ENCODE measurements at regions not wholly inside any gene's neighbourhood (a gene's known extent, or its start where the extent isn't known, plus 50 kb on each side); places are given as distances from the start of the nearest gene placed in this dataset.
"Not testable (repeated sequence)": the region's sequence is repeated elsewhere in the genome, so short reads cannot be mapped to it uniquely, and the experiment has no call there.

GRCh38 chr5:136622747-136623146 is 257.4 kb upstream of the TRPC7 start:
- no peak for DNase-seq (ENCODE audit: low read depth in 2 of 2)

- no peak for DNase-seq (ENCODE audit: low read depth in 2 of 2)
These were observed 256.4 kb upstream of the TRPC7 start for GRCh38 chr5:136621743-136622142.

GRCh38 chr5:136620621-136621020 is 255.3 kb upstream of the TRPC7 start:
- no peak for DNase-seq (ENCODE audit: low read depth in 2 of 2)

GRCh38 chr5:136620016-136620419 is 254.7 kb upstream of the TRPC7 start:
- no peak for DNase-seq (ENCODE audit: low read depth in 2 of 2)

GRCh38 chr5:136619556-136619955 is 254.2 kb upstream of the TRPC7 start:
- DNase-seq (ENCODE audit: low read depth in 2 of 2) = no peak

- no peak for DNase-seq (ENCODE audit: low read depth in 2 of 2)
These were observed 250.1 kb upstream of the TRPC7 start for GRCh38 chr5:136615251-136616119.

- DNase-seq (ENCODE audit: low read depth in 2 of 2) = no peak
These were observed 247.9 kb upstream of the TRPC7 start for GRCh38 chr5:136613230-136613629.

GRCh38 chr5:136605638-136606037 is 240.3 kb upstream of the TRPC7 start:
- peak in 1 of 2 experiments; percentile 1 for DNase-seq (ENCODE audit: low read depth in 2 of 2)

GRCh38 chr5:136600306-136600705 is 235.0 kb upstream of the TRPC7 start:
- DNase-seq (ENCODE audit: low read depth in 2 of 2) = no peak

- DNase-seq (ENCODE audit: low read depth in 2 of 2) = no peak
These were observed 233.6 kb upstream of the TRPC7 start for GRCh38 chr5:136598802-136599404.

- DNase-seq (ENCODE audit: low read depth in 2 of 2) = no peak
These were observed 229.1 kb upstream of the TRPC7 start for GRCh38 chr5:136594416-136594815.

- DNase-seq (ENCODE audit: low read depth in 2 of 2) = no peak
These were observed 225.2 kb upstream of the TRPC7 start for GRCh38 chr5:136590581-136590980.

- DNase-seq (ENCODE audit: low read depth in 2 of 2) = no peak
These were observed 220.9 kb upstream of the TRPC7 start for GRCh38 chr5:136586196-136586595.

GRCh38 chr5:136584474-136584873 is 219.1 kb upstream of the TRPC7 start:
- DNase-seq (ENCODE audit: low read depth in 2 of 2) = no peak

GRCh38 chr5:136579238-136579637 is 213.9 kb upstream of the TRPC7 start:
- no peak for DNase-seq (ENCODE audit: low read depth in 2 of 2)

GRCh38 chr5:136569875-136570274 is 204.5 kb upstream of the TRPC7 start:
- DNase-seq (ENCODE audit: low read depth in 2 of 2) = not testable (repeated sequence)

GRCh38 chr5:136565457-136565856 is 200.1 kb upstream of the TRPC7 start:
- DNase-seq (ENCODE audit: low read depth in 2 of 2) = not testable (repeated sequence)

GRCh38 chr5:136565050-136565449 is 199.7 kb upstream of the TRPC7 start:
- not testable (repeated sequence) for DNase-seq (ENCODE audit: low read depth in 2 of 2)

- DNase-seq (ENCODE audit: low read depth in 2 of 2) = not testable (repeated sequence)
These were observed 199.1 kb upstream of the TRPC7 start for GRCh38 chr5:136564431-136564830.

- no peak for DNase-seq (ENCODE audit: low read depth in 2 of 2)
These were observed 198.1 kb upstream of the TRPC7 start for GRCh38 chr5:136563489-136563888.

- DNase-seq (ENCODE audit: low read depth in 2 of 2) = no peak
These were observed 194.8 kb upstream of the TRPC7 start for GRCh38 chr5:136560126-136560525.

- no peak for DNase-seq (ENCODE audit: low read depth in 2 of 2)
These were observed 194.3 kb upstream of the TRPC7 start for GRCh38 chr5:136559651-136560050.

GRCh38 chr5:136547096-136547495 is 181.8 kb upstream of the TRPC7 start:
- not testable (repeated sequence) for DNase-seq (ENCODE audit: low read depth in 2 of 2)

All from fibroblast of skin of left biceps (primary cell).